ENCODE measurements at regions not wholly inside any gene's neighbourhood (a gene's known extent, or its start where the extent isn't known, plus 50 kb on each side); places are given as distances from the start of the nearest gene placed in this dataset.

- no peak for TF ChIP-seq PAX5 (IDR thresholded peaks at IDR 0.05; ENCODE audit: insufficient read depth, low read length, severe bottlenecking)
- TF ChIP-seq POLR2AphosphoS5 (IDR thresholded peaks at IDR 0.05; ENCODE audit: low read depth, low read length), result no peak
- TF ChIP-seq POLR2A (IDR thresholded peaks at IDR 0.05; ENCODE audit: low read depth, low read length), result peak; percentile 58; the same call in 1 of the 2 replicates
- TF ChIP-seq POU2F2 (IDR thresholded peaks at IDR 0.05; ENCODE audit: low read depth, low read length), result no peak
- no peak for TF ChIP-seq SPI1 (IDR thresholded peaks at IDR 0.05; ENCODE audit: low read depth, low read length)
- no peak for TF ChIP-seq TAF1 (IDR thresholded peaks at IDR 0.05; ENCODE audit: low read depth, low read length)
- FAIRE-seq (peak; percentile 96), DNase-seq (ENCODE audit: insufficient read length, low spot score) (no peak)
Measured at GRCh38 chr9:111985315-111985714, 88.7 kb downstream of the UGCG start.

GRCh38 chr9:111986035-111986556 lies 89.5 kb downstream of the UGCG start:
- no peak for TF ChIP-seq TAF1 (IDR thresholded peaks at IDR 0.05; ENCODE audit: low read depth, low read length)
- DNase-seq (ENCODE audit: insufficient read length, low spot score), result no peak
- FAIRE-seq, result peak; percentile 26
